GM18867 (cell line): ENCODE measurements at regions not wholly inside any gene's neighbourhood (a gene's known extent, or its start where the extent isn't known, plus 50 kb on each side); places are given as distances from the start of the nearest gene placed in this dataset.

Experiments used
- ATAC-seq: cut with Tn5 transposase; IDR thresholded peaks from one replicate; pipeline ENCODE4 v1.9.1; 2021; ENCODE audit warnings: mild to moderate bottlenecking, moderate library complexity; ENCODE audit not compliant: unreplicated experiment

DNA sequence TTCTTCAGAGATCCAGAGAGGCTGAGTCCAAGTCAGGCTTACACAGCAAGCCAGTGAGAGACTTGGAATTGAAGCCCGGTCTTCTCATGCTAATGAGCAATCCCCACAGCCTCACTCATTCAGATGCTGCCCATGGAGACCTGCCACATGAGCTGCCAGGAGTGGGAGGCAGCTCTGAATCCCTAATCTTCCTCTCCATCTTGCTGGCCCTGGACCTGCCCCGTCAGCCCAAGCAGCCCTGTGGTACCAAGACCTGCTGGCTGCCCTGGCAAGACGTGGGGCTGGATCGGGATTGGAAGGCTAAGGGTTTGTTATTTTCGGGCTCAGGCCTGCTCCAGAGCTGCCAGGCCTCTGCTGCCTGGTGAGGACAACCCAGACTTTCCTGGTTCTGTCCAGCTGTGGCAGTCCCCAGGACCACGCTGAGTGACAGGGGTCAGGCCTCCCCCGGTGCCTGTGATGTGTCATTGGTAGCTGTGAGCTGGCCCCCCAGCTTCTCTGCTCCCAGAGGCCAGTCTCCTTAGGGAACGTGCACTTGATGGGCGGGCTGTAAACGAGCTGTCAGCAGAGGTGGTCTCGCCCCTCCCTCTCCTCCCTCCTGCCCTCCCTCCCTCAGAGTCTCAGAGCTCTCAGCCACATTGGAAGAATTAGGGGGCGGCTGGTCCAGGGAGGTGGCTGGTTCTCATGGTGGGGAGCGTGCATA lies 135.0 kb downstream of the FOXD2 start:
- ATAC-seq = no peak

DNA sequence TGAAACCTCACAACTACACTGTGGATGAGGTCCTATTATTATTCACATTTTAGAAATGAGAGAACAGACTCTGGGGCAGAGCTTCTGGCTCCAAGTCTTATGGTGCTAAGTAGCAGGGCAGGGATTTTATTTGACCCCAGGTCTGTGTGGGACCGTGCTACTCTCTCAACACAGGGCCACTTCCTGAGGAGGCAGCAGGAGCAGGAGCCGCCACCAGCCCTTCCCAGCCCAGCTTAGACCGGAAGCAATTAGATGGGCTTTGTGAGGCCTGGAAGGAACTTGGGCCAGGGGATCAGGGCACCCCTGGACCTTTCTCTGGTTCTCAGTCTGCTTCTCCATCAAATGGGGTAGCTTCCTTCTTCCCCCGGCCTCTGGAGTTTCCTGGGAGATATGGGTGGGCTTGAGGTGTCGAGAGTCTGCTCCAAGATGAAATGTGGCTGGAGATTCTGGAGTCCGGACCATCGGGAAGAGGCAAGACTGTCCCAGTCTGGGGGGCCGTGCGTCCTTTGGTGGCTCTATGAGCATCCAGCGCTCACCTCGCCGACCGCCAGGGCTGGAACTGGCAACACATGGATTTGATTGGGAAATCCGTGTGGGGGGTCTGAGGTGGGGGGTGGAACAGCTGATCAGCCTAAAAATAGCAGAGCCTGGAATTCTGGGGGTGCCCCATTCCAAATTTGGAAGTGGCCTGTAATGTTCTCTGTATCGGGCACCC lies 136.8 kb downstream of the FOXD2 start:
- no peak for ATAC-seq

DNA sequence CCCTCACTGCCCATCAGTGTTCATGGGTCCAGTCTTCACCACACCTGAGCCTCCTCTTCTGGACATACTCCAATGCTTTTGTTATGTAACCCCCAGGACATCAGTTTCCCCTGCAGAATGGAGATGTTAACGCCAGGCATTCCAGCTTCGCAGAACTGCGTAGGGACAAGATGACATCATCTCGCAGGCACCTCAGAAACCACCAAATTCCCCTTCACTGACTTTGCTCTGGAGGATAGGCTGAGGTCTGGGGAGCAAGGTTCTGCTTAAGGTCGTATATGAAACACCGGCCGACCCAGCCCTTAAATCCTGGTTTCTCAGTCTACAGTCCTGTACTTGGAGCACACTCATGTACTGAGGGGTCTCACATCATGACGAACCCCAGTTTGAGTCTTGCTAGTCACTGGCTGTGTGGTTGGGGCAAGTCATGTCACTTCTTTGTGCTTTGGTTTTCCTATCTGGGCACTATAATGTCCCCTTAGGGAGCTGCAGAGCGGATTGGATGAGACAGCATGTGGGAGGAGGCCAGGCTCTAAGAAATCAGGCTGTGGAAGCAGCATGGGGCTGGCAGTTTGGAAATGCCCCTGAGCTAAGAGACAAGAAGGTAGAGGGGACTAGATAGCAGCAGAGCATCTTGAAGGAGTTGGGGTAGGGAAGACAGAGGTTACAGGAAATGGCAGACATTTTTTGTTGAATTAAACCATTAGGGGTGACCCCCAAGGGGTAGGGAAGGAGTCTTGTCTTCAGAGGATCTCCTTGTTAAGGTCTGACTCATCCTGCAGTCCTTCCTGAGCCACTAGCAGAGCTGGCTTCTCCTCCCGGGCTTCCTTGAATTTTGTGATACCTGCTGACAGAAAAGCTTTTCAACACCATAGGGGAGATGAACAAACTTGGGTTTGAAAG lies 138.3 kb downstream of the FOXD2 start:
- ATAC-seq = no peak

DNA sequence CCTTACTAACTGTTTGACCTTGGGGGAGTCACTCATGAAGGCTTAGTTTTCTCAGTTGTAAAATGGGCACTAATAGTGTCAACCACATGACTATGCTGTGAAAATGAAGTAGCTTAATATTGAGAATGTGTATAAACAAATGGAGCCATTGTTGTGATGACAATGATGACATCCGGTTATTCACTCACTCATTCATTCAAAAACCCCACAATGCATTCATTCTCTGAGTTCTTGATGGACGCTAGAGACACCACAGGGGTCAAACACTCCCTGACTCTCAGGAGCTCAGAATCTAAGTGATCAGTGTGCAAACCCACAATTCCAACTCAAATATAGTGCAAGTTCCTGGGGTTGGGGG lies 138.9 kb downstream of the FOXD2 start:
- no peak for ATAC-seq

DNA sequence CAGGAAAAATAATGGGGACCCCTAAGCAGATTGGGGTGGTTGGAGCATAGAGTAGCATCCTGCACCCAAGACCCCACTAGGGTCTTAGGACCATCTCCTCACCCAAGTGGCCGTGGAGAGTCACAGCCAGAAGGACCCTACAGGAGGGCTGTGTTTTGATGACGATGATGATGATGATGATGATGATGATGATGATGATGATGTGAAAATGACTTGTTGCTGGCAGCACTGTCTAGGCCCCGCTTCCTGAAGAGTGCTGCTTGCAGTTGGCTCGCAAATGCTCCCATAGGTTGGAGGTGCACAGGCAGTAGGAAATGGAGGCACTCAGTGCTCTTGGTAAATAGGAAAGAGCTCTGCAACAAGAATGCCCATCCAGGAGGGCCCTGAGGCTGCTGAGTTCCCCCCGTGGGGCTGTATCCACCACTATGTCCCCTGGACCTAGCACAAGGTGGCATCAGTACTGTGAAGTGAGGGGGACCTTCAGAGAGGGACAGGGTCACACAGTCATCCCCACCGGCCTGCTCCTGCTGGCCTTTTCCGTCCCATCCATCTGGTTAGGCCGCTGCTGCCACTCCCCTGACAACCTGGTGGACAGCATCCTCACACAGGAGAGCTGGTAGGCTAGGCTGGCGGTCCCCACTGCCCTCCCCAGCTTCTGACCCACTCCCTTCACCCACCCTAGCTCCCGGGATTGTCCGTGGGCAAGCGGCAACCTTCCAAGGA lies 139.6 kb downstream of the FOXD2 start:
- no peak for ATAC-seq

DNA sequence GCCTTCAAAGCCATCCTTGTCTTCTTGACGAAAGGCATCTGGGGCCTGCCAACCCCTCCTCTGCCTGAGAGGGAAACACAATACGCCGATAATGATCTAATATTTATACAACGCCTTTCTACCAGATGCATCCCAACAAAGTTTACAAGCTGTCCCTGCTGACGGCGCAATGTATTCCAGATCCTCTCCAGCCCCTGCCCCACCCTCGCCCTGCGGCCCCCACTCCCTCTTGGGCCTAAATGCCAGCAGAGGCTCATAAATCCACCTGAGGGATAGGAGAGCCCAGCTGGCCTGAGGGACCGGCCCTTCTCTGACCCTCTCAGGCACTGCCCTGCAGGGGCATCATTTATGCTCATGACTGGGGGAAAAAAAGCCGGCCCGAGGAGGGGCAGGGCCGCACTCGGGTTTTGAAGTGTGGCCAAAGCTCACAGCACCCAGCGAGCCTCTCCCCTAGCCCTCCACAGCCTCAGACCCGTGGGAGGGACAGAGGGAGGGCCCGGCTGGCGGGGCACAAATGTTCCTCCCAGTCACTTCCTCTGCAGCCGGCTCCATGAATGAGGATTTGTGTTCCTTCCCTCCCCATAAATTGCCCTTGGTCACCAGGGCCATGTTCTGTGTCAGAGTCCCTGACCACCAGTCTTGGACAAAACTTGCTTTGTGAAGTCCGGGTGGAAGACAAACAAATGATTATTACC lies 140.3 kb downstream of the FOXD2 start:
- ATAC-seq = no peak

DNA sequence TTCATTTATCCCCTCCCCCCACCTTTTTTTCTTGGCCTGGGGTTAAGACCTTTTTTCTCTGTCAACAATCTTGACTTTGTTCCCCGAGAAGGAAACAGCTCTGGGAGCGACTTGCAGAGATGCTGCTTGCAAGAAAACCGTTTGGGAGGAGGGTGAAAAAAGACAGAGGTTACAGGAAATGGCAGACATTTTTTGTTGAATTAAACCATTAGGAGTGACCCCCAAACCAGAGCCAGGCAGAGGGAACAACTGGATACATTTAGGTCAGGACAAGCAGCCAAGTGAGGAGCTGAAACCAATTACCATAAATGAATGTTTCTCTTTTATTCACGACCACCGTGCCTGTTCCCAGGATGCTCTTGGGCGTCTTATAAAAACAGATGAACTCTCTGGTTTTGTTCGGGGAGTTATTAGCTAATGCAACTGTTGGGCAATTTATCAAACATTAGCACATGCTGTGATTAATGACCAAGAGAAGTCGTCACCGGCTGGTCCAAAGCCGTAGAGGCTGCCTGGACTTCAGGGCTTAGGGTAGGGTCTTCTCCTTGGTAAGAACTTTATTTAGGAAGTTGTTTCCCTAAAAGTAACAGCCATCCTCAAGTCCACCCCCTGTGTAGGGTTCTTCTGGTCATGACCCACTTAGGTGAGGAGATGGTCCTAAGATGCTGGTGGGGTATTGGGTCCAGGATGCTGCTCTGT lies 141.0 kb downstream of the FOXD2 start:
- no peak for ATAC-seq

DNA sequence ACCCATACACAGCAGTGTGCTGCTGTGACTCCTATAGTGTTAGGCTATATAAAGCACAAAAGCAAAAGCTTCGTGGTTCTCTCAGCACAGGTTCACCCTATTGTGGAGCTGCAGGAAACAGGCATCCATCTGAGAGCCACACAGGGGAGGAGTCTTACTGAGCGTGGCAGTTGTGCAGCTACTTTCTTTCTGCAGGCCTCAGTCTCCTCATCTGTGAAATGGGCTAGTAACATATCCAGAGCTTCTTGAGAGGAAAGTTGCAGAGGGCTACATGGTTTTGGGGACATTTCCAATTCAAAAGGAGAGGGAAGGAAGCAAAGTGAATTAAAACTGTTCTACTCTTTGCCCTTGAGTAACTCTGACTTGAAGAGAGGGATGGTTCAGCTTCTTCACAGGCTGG lies 142.0 kb downstream of the FOXD2 start:
- ATAC-seq = no peak

DNA sequence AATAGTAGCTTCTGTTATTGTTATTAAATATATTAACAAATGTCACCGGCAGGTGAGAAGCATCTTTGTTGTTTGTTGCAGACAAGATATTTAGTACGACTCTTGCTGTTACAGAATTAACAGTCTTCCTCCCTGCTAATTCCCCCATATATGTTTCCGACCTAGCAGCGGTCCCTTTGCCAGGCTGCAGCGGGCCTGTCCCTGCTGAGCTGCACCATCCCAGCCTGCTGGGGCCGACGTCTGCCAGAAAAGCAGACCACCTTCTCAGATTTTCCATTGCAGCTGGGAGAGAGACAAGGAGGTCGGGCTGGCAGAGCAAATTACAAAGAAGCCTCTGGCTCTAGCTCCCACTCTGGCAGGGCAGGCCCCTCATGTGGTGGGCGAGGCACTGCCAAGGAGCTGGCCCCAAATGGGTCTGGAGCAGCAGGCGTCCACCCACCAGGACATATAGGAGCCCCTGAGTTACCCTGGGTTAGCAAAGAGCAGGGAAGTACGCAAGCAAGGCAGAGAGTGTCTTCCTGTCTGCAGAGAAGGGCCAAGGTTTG lies 142.7 kb downstream of the FOXD2 start:
- no peak for ATAC-seq

DNA sequence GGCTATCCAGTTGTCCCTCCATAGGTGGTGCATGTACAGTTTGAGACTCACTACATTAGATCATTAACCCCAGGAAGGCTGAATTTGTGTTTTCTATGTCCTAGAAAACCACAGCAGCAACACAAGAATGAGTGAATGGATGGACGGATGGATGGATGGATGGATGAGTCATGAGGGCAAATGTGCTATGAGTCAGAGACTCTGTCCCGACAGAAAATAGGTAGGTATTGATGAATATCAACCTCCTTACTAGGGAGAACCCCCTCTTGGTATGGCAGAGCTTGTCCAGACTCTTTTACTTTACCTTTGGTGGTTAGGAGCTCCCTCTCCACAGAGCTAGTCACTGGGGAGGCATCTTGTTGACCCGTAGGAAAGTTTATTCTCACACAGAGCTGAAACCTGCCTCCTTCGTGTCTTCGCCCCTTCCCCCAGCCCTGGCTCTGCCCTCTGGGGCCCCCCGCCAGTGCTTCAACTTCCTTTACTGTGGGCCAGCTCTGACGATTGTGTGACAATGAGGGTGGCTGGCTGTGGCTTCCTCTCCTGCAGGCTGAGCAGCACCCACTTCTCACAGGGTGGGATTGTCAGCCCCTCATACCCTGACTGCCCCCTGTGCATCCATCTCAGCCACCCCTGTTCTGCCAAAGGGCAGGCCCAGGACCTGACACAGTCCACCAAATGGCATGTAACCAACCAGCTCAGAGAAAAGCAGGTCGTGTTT lies 145.2 kb downstream of the FOXD2 start:
- ATAC-seq = no peak

DNA sequence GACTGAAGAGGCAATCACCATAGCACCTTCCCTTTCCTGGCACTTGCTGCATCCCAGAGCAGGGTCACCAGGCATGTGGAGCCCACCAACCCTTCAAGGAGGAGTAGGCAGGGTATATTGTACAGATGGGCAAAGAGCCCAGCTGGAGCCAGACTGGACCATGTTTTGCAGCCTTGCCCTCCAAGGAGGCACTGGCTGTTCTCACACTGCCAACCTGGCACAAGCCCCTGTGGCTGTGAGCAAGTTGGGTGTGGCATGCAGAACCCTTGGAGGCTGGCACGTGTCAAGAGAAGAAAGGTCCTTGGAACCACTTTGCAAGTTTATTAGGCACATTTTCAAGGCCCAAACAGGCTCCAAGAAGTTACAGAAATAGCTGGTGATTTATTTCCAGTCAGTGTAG lies 146.4 kb downstream of the FOXD2 start:
- no peak for ATAC-seq

DNA sequence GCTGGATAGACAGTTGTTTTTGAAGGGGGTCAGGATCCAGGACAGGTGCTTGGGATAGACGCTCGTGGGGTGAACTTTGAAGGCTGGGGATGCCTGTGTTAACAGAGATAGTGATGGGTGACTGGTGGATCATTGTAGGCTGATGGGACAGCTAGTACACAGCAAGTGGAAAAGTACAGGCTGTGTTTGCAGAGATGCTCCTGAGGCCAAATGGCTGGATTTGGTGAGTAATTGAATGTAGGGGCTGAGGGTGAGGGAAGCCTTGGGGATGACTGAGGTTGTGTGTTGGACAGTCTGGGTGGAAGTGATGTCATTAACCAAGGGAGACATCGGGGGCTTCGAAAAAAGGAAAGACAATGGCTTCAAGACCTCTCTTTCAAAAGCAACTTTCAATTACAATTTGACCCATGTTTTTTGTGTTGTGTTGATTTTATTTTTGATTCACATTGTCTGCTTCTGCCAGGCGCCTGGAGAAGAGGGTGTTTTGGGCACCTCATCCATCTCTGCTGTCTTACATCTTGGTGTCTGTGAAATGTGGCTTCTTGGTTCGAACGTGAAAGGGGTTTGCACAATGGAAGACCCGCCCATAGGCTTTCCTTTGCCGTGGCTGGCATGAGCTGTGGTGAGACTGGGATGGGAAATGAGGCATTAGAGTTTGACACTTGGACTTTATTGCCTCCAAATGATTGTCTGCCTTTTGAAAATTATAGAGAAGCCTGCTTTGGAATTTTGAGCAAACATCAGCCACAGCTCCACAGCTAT lies 147.5 kb downstream of the FOXD2 start:
- no peak for ATAC-seq

DNA sequence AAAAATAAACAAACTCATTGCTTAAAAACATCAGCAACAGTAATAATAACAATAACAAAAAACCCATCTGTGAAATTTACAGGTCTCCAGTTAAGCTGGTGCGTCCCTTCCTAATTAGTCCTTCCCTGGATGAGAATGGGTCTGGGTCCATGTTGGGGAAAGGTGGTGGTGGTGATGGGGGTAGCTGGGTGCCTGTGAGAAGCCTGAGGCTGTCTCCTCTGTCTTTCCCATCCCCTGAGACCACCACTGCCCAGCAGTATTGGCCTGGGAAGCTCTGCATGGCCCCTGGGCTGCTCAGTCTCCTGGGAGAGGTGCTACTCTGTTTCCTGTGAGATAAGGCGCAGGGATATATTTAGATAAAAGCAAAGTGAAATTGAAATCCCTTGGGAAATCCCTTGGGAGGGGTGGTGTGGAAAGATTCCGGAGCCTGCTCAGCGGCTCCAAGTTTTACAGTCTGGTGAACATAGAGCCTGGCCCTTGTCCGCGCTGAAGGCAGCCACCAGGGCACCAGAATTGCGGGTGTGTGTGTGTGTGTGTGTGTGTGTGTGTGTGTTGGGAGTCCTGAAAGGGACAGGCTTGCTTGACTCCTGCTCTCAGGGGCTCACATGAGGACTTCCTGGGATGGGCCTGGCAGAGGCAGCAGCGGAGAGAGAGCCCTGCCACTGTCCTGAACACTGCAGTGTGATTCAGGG lies 150.2 kb downstream of the FOXD2 start:
- ATAC-seq = no peak

DNA sequence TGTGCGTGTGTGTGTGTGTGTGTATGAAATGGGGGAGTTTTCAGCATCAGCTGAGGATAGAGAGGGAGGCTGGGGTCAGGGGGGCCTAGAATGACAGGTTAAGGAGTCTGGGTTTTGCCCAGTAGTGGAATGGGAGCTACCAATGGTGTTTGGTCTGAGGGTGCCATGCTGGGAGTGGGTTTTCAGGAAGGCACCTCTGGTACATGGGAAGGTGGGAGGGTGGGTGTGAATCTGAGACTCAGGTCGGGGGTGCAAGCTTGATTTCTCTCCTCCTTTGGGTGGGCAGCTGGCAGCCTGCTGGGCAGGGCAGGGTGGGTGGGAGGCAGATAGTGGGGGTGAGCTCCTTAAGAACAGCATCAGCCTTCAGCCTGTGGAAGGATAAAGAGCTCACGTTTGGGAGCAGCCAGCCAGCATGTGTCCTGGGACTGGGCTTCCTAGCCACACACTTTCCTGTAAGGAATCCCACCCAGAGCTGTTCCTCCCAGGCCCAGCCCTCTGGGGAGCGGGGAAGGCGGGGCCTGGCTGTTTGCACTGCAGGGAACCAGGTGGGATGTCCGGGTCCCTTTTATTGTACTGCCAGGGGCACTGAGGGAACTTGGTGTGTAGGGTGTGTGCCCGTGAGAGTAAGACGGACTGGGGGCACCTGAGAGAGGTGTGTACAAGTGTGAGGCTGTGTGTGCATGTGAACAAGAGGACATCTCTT lies 152.8 kb downstream of the FOXD2 start:
- no peak for ATAC-seq

DNA sequence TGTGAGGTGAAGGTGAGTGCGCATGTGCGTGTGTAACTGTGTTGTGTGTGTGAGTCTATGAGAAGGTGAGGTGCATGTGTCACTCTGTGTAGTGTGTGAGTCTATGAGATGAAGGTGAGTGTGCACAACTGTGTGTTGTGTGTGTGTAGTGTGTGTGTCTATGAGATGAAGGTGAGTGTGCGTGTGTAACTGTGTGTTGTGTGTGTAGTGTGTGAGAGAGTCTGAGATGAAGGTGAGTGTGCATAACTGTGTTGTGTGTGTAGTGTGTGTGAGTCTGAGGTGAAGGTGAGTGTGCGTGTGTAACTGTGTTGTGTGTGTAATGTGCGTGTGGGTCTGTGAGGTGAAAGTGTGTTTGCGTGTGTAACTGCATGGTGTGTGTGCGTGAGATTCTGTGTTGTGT lies 154.0 kb downstream of the FOXD2 start:
- no peak for ATAC-seq

DNA sequence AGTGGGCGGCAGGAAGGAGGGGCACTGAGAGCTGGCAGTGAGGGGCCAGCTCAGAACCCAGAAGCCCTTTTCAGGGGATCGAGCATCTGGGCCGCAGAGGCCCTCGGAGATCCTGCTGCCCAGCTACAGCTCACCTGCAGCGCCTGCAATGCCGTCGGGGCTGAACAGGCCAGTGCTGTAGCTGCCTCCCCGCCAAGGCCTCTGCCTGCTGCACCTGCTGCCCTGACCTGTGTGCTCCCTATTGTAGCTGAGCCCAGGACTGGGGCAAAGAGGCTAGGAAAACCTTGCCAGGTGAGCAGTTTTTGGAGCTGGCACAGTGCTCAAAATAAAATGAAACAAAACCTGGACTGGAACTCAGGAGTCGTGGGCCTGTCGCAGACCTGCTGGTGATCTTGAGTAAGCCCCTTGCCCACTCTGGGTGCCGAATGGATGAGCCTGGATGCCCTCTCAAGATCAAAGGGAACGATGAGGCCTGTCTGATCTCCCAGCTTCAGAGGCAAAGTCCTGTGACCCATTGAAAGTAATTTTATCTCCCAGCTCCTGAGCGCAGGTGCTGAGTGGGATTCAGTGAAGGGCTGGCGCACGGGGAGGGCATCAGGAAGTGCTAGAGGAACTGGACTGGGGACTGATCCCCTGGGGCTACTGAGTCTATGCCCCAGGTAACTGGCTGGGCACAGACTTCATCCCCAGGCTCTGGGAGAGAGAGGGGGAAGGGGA lies 154.6 kb downstream of the FOXD2 start:
- no peak for ATAC-seq
